ENCODE measurements at regions not wholly inside any gene's neighbourhood (a gene's known extent, or its start where the extent isn't known, plus 50 kb on each side); places are given as distances from the start of the nearest gene placed in this dataset.

DNA sequence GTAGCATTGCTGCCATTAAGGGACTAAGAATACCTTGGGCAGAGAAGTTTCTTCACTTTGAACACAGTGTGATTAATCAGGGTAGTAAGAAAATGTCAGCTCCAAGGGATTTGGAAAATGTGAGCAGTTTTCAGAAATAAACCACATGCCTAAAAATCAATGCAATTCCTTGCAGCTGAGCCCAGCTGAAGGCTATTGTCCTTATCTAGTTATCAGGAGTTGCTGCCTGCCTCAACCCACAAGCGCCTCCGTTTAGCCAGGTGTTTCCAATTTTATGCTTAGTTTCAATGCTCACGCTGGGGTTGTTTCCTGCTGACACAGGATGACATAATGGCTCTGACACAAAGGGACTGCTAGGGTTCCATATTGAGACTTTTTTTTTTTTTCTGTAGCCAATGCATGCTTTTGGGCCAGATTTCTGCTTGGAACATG, 132.3 kb upstream of the ANK3 start:
- TF ChIP-seq, protein P1, sequence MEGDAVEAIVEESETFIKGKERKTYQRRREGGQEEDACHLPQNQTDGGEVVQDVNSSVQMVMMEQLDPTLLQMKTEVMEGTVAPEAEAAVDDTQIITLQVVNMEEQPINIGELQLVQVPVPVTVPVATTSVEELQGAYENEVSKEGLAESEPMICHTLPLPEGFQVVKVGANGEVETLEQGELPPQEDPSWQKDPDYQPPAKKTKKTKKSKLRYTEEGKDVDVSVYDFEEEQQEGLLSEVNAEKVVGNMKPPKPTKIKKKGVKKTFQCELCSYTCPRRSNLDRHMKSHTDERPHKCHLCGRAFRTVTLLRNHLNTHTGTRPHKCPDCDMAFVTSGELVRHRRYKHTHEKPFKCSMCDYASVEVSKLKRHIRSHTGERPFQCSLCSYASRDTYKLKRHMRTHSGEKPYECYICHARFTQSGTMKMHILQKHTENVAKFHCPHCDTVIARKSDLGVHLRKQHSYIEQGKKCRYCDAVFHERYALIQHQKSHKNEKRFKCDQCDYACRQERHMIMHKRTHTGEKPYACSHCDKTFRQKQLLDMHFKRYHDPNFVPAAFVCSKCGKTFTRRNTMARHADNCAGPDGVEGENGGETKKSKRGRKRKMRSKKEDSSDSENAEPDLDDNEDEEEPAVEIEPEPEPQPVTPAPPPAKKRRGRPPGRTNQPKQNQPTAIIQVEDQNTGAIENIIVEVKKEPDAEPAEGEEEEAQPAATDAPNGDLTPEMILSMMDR (IDR thresholded peaks at IDR 0.05), result no peak
- TF ChIP-seq POLR2A (IDR thresholded peaks at IDR 0.05), result no peak
